HFFc6 (cell line): ENCODE measurements at regions not wholly inside any gene's neighbourhood (a gene's known extent, or its start where the extent isn't known, plus 50 kb on each side); places are given as distances from the start of the nearest gene placed in this dataset.

Experiments used
- DNase-seq: peaks from one replicate; pipeline ENCODE4 v3.0.0-alpha.2; 2018
- H3K27ac Mint-ChIP-seq: 2 replicates; pipeline ENCODE4 v1.8.0; 2020; ENCODE audit warnings: mild to moderate bottlenecking, mixed read lengths
- H3K27me3 Mint-ChIP-seq: 2 replicates; pipeline ENCODE4 v1.8.0; 2021; ENCODE audit warnings: mild to moderate bottlenecking, moderate library complexity, mixed read lengths; ENCODE audit not compliant: insufficient read depth
- H3K36me3 Mint-ChIP-seq: 2 replicates; pipeline ENCODE4 v1.8.0; 2021; ENCODE audit warnings: low read depth, mixed read lengths
- H3K4me1 Mint-ChIP-seq: 2 replicates; pipeline ENCODE4 v1.8.0; 2020; ENCODE audit warnings: low read depth, mixed read lengths
- H3K4me3 Mint-ChIP-seq: 2 replicates; pipeline ENCODE4 v1.8.0; 2020; ENCODE audit warnings: mild to moderate bottlenecking, moderate library complexity, mixed read lengths
- H3K9me3 Mint-ChIP-seq: 2 replicates; pipeline ENCODE4 v1.8.0; 2020; ENCODE audit warnings: mild to moderate bottlenecking, mixed read lengths
- CTCF ChIP-seq: fragments of 200-600 bp; sonication (generic); IDR thresholded peaks from 2 replicates; pipeline ENCODE4 v1.5.0; 2021; ENCODE audit warnings: antibody characterized with exemption, mild to moderate bottlenecking

GRCh38 chr12:105555556-105556295, 225.2 kb downstream of the C12orf75 start:
- no peak for DNase-seq
- no peak for TF ChIP-seq CTCF
- H3K4me1 Mint-ChIP-seq: no peaks in the 10 kb centered on the region
- no peaks in the 10 kb centered on the region; the same call in none of the 2 replicates for H3K36me3 Mint-ChIP-seq
- H3K9me3 Mint-ChIP-seq: no peaks in the 10 kb centered on the region
- peaks cover 2% of the 10 kb centered on the region; the same call in 1 of the 2 replicates for H3K27me3 Mint-ChIP-seq
- no peak overlapping the region for H3K27ac Mint-ChIP-seq
- no peak overlapping the region for H3K4me3 Mint-ChIP-seq

GRCh38 chr12:105559310-105559709, 228.8 kb downstream of the C12orf75 start:
- no peak for DNase-seq
- TF ChIP-seq CTCF: no peak
- Mint-ChIP-seq H3K9me3 (no peaks in the 10 kb centered on the region), H3K4me1 (peaks cover 18% of the 10 kb centered on the region), H3K4me3 (no peak overlapping the region), H3K27me3 (peaks cover 2% of the 10 kb centered on the region; the same call in 1 of the 2 replicates), H3K27ac (no peak overlapping the region), H3K36me3 (no peaks in the 10 kb centered on the region; the same call in 1 of the 2 replicates)

DNA sequence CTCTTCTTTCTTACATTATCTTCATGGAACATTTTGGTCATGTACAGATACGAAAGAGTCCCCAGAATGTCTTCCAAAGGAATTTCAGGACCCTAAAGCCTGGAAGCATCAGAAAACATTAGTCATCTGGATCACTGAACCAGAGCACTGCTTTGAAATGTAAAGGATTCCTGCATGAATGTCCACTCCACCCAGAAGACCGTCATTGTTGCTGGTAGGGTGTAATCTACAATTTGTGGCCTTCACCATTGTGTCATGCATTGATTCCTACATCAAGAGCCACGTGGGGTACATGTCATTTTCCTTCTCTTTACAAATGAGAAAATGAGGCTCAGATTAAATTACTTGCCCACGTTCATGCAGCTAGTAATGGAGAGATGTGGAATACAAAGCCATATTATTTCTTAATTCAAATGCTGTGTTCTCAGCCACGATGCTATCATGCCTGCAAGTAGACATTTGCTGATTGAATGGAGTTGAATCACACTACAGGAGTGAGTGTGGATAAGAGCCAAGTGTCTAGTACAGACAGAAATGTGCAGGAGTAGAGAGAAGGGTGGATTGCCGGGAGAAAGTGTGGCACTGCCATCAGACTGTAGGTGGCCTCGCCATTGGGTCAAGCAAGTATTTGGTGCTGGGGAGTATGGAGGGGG, 231.2 kb downstream of the C12orf75 start:
- peaks cover 18% of the 10 kb centered on the region for H3K4me1 Mint-ChIP-seq
- H3K4me3 Mint-ChIP-seq: no peak overlapping the region
- H3K36me3 Mint-ChIP-seq: no peaks in the 10 kb centered on the region; the same call in 1 of the 2 replicates
- H3K9me3 Mint-ChIP-seq: no peaks in the 10 kb centered on the region
- TF ChIP-seq CTCF: peak; percentile 22; the same call in 1 of the 2 replicates
- DNase-seq: peak; percentile 58
- H3K27ac Mint-ChIP-seq: peak overlapping the region; percentile 68; the same call in 1 of the 2 replicates
- peaks cover 2% of the 10 kb centered on the region; the same call in 1 of the 2 replicates for H3K27me3 Mint-ChIP-seq

DNA sequence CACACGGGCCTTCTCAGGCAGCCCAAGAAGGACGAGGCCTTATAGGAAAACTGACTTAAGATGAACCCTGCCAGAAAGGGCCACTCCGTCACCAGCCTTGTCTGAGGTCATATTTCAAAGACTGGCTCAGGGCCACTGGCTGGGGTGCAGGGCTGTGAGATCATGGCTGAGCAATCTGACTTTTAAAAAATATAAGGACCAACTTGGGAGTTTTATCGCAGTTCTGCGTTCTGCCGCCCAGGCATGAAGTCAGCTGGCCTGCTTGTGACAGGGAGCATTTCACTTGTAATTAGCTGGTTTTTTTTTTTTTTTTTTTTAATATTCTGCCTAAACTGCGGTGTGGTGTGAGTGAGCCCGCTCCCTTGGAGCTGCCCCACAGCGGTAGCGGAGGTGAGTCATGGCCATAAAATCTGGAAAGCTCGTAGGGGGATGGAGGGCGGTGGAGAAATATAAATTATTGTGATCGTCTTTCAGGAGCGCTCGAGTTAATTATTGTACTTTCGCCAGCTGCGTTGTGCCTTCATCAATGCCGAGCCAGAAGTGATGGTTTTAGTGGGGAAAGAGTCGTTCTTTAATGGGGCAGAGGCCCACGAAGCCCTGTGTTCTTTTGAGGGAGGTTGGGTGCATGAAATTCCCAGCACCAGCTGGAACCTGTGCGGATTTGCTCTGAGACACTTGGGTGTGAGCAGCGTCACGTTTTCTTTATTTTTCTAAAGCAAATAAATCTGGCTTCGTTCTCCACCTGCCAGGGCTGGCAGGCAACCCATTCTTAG, 231.9 kb downstream of the C12orf75 start:
- H3K27me3 Mint-ChIP-seq: peaks cover 2% of the 10 kb centered on the region; the same call in 1 of the 2 replicates
- no peaks in the 10 kb centered on the region for H3K9me3 Mint-ChIP-seq
- no peaks in the 10 kb centered on the region; the same call in 1 of the 2 replicates for H3K36me3 Mint-ChIP-seq
- peaks cover 18% of the 10 kb centered on the region for H3K4me1 Mint-ChIP-seq
- peak; percentile 66 for DNase-seq
- TF ChIP-seq CTCF: no peak
- peak overlapping the region; percentile 68; the same call in 1 of the 2 replicates for H3K27ac Mint-ChIP-seq
- H3K4me3 Mint-ChIP-seq: peak overlapping the region; percentile 60; the same call in 1 of the 2 replicates

DNA sequence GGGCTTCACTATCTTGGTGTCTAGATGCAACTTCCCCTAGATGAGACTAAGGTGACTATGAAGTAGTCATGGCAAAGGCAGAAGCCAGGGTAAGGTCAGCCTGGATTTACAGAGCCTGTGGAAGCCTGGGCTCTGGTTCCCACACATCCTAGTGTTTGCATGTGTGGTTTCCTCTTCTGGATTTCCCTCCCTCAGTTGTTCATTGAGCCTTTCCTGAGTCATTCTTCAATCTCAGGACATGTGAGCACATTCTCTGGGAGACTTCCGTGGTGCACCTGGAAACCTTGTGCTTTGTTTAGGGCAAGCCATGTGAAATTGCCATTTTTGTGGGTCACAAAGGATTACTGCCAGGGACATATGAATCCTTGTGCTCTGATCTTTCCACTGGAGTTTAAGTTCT, 236.6 kb downstream of the C12orf75 start:
- Mint-ChIP-seq H3K27ac (no peak overlapping the region), H3K9me3 (no peaks in the 10 kb centered on the region), H3K4me3 (no peak overlapping the region), H3K27me3 (no peaks in the 10 kb centered on the region; the same call in 1 of the 2 replicates), H3K4me1 (peaks cover 11% of the 10 kb centered on the region), H3K36me3 (no peaks in the 10 kb centered on the region)
- no peak for TF ChIP-seq CTCF
- DNase-seq: no peak
